ENCODE measurements at regions not wholly inside any gene's neighbourhood (a gene's known extent, or its start where the extent isn't known, plus 50 kb on each side); places are given as distances from the start of the nearest gene placed in this dataset.
"Not testable (repeated sequence)": the region's sequence is repeated elsewhere in the genome, so short reads cannot be mapped to it uniquely, and the experiment has no call there.

DNA sequence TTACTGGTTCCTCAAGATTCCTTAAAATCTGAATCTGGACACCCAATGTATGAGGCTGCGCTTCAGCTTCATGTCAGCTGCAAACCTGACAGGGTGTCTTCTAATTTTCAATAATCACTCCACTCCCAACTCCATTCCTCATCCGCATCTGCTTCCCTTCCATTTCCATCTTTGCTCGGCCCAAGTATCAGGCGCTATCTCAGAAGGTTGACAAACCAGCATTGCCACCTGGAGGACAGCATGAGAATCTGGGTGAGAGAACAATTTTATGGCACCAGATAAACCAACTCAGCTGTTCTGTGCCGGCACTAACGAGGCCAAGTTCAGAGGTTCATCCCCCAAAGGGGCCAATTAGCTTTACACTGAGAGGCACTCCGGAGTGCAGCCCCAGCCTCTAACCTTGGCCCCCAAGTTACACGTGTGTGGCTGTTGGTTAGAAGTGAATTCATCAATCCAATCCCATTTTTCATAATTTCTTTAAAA is 79.1 kb upstream of the LMO2 start:
- no peak for DNase-seq

- no peak for DNase-seq
These were observed 75.6 kb upstream of the LMO2 start for GRCh38 chr11:33967451-33967850.

- no peak for DNase-seq
These were observed 73.2 kb upstream of the LMO2 start for GRCh38 chr11:33965032-33965431.

- DNase-seq: no peak
These were observed 68.1 kb upstream of the LMO2 start for GRCh38 chr11:33959855-33960400.

DNA sequence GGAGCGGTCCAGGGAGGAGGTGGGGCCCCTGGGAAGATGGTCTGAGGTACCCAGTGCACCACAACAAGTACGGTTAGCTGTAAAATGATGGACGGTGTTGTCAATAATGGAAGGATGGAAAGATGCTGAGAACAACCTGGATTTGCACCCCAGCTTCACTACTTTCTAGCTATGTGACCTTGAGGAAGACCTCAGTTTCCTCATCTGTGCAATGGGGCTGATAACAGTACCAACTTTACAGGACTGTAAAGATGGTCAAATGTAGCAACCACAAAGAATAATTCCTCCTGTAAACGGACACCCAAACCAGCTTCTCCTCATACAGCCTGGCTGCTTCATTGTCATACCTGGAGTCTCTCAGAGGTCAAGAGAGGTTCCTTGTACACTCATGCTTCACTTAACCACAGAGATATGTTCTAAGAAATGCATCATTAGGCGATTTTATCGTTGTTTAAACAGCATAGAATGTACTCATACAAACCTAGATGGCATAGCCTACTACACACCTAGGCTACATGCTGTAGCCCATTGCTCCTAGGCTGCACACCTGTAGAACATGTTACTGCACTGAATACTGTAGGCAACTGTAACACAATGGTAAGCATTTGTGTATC is 65.5 kb upstream of the LMO2 start:
- DNase-seq: no peak

DNA sequence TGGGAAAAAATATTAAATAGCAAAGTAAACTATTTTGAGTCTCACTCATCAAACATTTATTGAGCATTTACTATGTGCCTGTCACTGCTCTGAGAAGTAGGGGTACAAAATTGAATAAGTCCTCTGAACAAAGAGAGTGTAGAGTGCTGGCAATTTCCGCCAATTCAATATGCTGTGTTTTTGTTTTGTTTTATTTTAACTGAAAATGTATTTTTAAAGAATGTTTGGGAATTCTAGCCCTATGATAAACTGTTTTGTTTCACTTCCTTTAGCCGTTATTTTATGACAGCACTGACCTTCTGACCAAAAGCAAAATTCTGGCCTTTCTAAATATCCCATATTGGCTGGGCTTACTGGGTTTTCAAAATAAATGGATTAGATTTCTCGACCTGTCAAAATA is 64.7 kb upstream of the LMO2 start:
- no peak for DNase-seq

DNA sequence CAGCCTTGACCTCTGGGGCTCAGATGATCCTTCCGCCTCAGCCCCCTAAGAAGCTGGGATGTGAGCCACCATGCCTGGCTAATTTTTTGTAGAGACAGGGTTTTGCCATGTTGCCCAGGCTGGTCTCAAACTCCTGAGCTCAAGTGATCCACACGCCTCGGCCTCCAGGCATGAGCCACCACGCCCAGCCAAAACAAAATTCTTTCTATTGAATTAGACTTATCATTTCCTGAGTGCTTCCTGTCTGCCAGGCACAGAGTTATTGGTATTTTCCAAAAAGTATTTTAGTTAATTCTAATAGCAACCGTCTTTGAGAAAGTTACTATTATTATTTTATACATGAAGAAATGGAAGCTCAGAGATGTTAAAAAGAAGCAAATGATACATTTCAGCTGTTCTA is 61.4 kb upstream of the LMO2 start:
- no peak for DNase-seq

- DNase-seq: no peak
These were observed 60.9 kb upstream of the LMO2 start for GRCh38 chr11:33952805-33953204.

GRCh38 chr11:33949252-33949913 is 57.5 kb upstream of the LMO2 start:
- DNase-seq: no peak

DNA sequence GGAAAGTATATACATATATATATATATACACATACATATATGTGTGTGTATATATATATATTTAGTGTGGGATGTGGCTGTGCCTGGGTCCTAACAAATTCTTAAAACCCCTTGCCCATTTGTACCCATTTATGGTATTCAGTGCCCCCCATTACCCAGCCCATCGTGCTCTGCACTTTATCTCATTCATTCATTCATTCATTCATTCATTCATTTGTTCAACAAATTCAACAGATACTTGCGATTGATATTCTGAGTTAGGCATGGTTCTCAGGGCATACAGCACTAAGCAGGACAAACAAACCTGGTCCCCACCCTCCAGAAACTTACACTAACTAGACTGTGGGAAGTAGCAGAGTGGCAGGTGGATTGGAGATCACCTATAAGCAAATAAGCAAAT is 56.6 kb upstream of the LMO2 start:
- no peak for DNase-seq

- not testable (repeated sequence) for DNase-seq
These were observed 56.0 kb upstream of the LMO2 start for GRCh38 chr11:33947918-33948317.

- no peak for DNase-seq
These were observed 55.1 kb upstream of the LMO2 start for GRCh38 chr11:33946930-33947329.

GRCh38 chr11:33945481-33946268 is 53.8 kb upstream of the LMO2 start:
- DNase-seq: no peak

DNA sequence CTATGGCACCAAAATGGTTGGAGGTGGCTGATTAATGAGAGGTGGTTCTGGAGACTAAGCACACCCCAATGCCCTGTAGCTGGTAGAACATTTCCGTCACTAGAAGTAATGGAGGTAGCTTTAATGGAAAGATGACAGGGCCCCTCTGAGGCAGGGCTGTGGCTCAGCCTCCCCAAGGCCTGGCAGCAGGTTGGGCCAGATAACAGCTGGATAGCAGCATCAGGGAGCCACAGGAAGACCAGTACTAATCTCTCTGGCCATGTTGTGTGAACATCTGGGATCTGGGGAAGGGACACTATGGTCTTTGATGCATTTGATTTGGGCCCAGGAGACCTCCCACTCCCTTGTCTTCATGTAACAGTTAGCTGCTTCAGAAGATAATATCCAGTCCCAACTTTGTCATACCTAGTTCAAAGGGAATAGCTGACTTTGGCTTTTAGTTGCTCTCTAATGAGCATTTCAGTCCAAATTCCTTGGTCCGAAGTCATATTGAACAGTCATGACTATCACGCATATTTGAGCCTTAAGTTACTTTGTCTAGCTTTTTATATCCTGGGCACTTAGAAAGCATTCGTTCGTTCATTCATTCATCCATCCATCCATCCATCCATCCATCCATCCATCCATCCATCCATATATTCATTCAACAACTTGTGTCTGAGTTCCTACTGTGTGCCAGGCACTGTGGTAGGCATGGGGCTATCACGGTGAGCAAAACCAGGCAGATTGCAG is 53.0 kb upstream of the LMO2 start:
- DNase-seq: no peak

DNA sequence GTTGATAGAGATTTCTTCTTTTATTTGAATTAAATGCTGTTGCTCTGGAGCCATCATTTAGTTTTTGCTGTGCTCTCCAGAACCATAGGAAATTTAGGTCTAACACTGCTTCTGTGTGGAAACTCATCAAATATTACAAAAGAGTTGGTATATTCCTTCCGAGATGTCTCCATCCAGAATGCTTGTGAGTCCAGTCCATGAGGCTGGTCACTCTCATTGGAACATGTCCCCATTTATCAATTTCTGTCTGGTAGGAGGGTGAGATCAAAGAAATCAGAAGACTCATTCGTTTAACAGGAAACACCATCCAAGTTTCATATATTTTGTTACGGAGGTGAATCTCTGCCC is 52.4 kb upstream of the LMO2 start:
- DNase-seq: no peak

DNA sequence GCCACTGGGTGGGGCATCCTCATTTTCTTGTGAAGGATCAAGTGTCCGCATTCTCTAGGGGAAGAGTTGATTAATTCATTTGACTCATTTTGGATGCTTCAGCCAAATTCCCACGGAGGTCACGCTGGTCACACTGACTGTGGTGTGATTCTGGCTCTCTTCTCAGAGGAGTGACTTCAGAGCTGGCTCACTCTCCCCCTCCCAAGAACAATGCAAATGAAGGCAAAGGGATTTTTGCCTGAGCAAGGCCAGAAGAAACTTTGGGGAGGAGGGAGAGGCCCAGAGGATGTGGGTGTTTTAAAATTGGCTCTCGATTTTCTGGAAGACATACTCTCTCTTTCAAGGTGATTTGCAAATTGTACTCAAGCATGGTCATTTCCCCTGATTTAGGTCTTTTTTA is 51.1 kb upstream of the LMO2 start:
- peak; percentile 4 for DNase-seq

GRCh38 chr11:33941637-33942160 is 49.8 kb upstream of the LMO2 start:
- DNase-seq: no peak
